Suprapubic skin (tissue), 4 donors: ENCODE measurements at regions not wholly inside any gene's neighbourhood (a gene's known extent, or its start where the extent isn't known, plus 50 kb on each side); places are given as distances from the start of the nearest gene placed in this dataset.

Experiments used
- DNase-seq, 2 donors: peaks; one replicate each; pipeline ENCODE4 v3.0.0-alpha.2; 2019; ENCODE audit warnings: low spot score in 2 of 2
- H3K27ac ChIP-seq: fragments of 200-600 bp; sonication (generic); one replicate; pipeline ENCODE4 v1.5.1; 2019
- H3K27me3 ChIP-seq: fragments of 200-600 bp; sonication (generic); one replicate; pipeline ENCODE4 v1.5.1; 2019
- H3K36me3 ChIP-seq: fragments of 200-600 bp; sonication (generic); one replicate; pipeline ENCODE4 v1.5.1; 2019
- H3K4me1 ChIP-seq: fragments of 200-600 bp; sonication (generic); one replicate; pipeline ENCODE4 v1.5.1; 2019
- H3K4me3 ChIP-seq: fragments of 200-600 bp; sonication (generic); one replicate; pipeline ENCODE4 v1.5.1; 2019; ENCODE audit warnings: mild to moderate bottlenecking
- H3K9me3 ChIP-seq: fragments of 200-600 bp; sonication (generic); one replicate; pipeline ENCODE4 v1.5.1; 2019
- CTCF ChIP-seq, 2 donors: fragments of 200-600 bp in 1 of 2; fragments of 450-650 bp in 1 of 2; sonication (generic) in 1 of 2; IDR thresholded peaks; one replicate each; pipeline ENCODE4 v1.5.1; 2016 to 2019; ENCODE audit warnings: antibody characterized with exemption in 2 of 2, mild to moderate bottlenecking in 1 of 2, moderate library complexity in 1 of 2
- EP300 ChIP-seq: sonication (generic); formaldehyde crosslinking; IDR thresholded peaks from one replicate; pipeline ENCODE4 v1.6.1; 2017; ENCODE audit warnings: antibody characterized with exemption
- POLR2A ChIP-seq, 2 donors: fragments of 450-650 bp; IDR thresholded peaks; one replicate each; pipeline ENCODE4 v1.6.1; 2017; ENCODE audit warnings: antibody characterized with exemption in 2 of 2, mild to moderate bottlenecking in 2 of 2, moderate library complexity in 2 of 2
- POLR2AphosphoS5 ChIP-seq, 3 donors: sonication (generic); formaldehyde crosslinking; IDR thresholded peaks; one replicate each; pipeline ENCODE4 v1.6.1; 2017; ENCODE audit warnings: antibody characterized with exemption in 3 of 3
- WGBS: methylation state at CpG from one replicate; pipeline ENCODE4 v1.1.5; 2018; 5-methylcytosine and 5-hydroxymethylcytosine counted together

GRCh38 chr3:132236701-132237651 lies 80.2 kb upstream of the ACP3 start:
- no peak for DNase-seq
- Histone ChIP-seq H3K4me1 (peaks cover 3% of the 10 kb centered on the region), H3K36me3 (no peaks in the 10 kb centered on the region), H3K27me3 (no peaks in the 10 kb centered on the region), H3K9me3 (no peaks in the 10 kb centered on the region), H3K4me3 (no peak overlapping the region), H3K27ac (no peak overlapping the region)
- 64% methylated on average over 4 of the region's 4 CpGs for WGBS
- TF ChIP-seq EP300 (no peak), POLR2A (IDR thresholded peaks at IDR 0.05) (no peak), POLR2AphosphoS5 (IDR thresholded peaks at IDR 0.05) (no peak), CTCF (IDR thresholded peaks at IDR 0.05) (no peak)

- TF ChIP-seq POLR2A (IDR thresholded peaks at IDR 0.05) (no peak), EP300 (no peak), POLR2AphosphoS5 (IDR thresholded peaks at IDR 0.05) (no peak), CTCF (IDR thresholded peaks at IDR 0.05) (no peak)
- Histone ChIP-seq H3K27me3 (no peaks in the 10 kb centered on the region), H3K4me1 (no peaks in the 10 kb centered on the region), H3K9me3 (no peaks in the 10 kb centered on the region), H3K36me3 (no peaks in the 10 kb centered on the region), H3K27ac (no peak overlapping the region), H3K4me3 (no peak overlapping the region)
- DNase-seq, result no peak
These were observed 79.6 kb upstream of the ACP3 start for GRCh38 chr3:132237652-132238032.

- DNase-seq, result no peak
- TF ChIP-seq EP300 (no peak), POLR2A (IDR thresholded peaks at IDR 0.05) (no peak), POLR2AphosphoS5 (IDR thresholded peaks at IDR 0.05) (no peak), CTCF (IDR thresholded peaks at IDR 0.05) (no peak)
- no peak overlapping the region for H3K4me3 ChIP-seq
- no peaks in the 10 kb centered on the region for H3K27me3 ChIP-seq
- no peaks in the 10 kb centered on the region for H3K36me3 ChIP-seq
- H3K9me3 ChIP-seq, result no peaks in the 10 kb centered on the region
- H3K27ac ChIP-seq, result no peak overlapping the region
- no peaks in the 10 kb centered on the region for H3K4me1 ChIP-seq
These were observed 77.6 kb upstream of the ACP3 start for GRCh38 chr3:132239587-132239986.

GRCh38 chr3:132241776-132242514 lies 75.3 kb upstream of the ACP3 start:
- 56% methylated on average over 3 of the region's 3 CpGs for WGBS
- no peaks in the 10 kb centered on the region for H3K9me3 ChIP-seq
- no peaks in the 10 kb centered on the region for H3K36me3 ChIP-seq
- H3K27me3 ChIP-seq, result no peaks in the 10 kb centered on the region
- no peak overlapping the region for H3K27ac ChIP-seq
- TF ChIP-seq CTCF (IDR thresholded peaks at IDR 0.05) (no peak), POLR2A (IDR thresholded peaks at IDR 0.05) (no peak), POLR2AphosphoS5 (IDR thresholded peaks at IDR 0.05) (no peak), EP300 (no peak)
- H3K4me3 ChIP-seq, result no peak overlapping the region
- DNase-seq, result no peak
- no peaks in the 10 kb centered on the region for H3K4me1 ChIP-seq

GRCh38 chr3:132242790-132243189 lies 74.4 kb upstream of the ACP3 start:
- TF ChIP-seq EP300 (no peak), POLR2AphosphoS5 (IDR thresholded peaks at IDR 0.05) (no peak), CTCF (IDR thresholded peaks at IDR 0.05) (no peak), POLR2A (IDR thresholded peaks at IDR 0.05) (no peak)
- H3K27ac ChIP-seq, result no peak overlapping the region
- H3K4me1 ChIP-seq, result no peaks in the 10 kb centered on the region
- no peak for DNase-seq
- no peaks in the 10 kb centered on the region for H3K9me3 ChIP-seq
- no peaks in the 10 kb centered on the region for H3K36me3 ChIP-seq
- WGBS, result 64% methylated on average over 3 of the region's 3 CpGs
- no peaks in the 10 kb centered on the region for H3K27me3 ChIP-seq
- no peak overlapping the region for H3K4me3 ChIP-seq
